HEK293 (cell line): ENCODE measurements at regions not wholly inside any gene's neighbourhood (a gene's known extent, or its start where the extent isn't known, plus 50 kb on each side); places are given as distances from the start of the nearest gene placed in this dataset.

Experiments used
- CTCF ChIA-PET: fragments of 350-600 bp; formaldehyde crosslinking; extraction: SDS; loops from one replicate; lab custom pipeline; 2021; ENCODE audit warnings: antibody characterized with exemption; lab: Yijun Ruan, JAX
- POLR2A ChIA-PET: fragments of 300-600 bp; formaldehyde crosslinking; extraction: SDS; loops from one replicate; lab custom pipeline; 2020; ENCODE audit warnings: antibody characterized with exemption, inconsistent platforms; lab: Yijun Ruan, JAX
- H3K27ac ChIP-seq: fragments of 200-500 bp; sonication (Bioruptor generic); 2 replicates; pipeline ENCODE4 v1.5.1; 2014; ENCODE audit warnings: low read depth, low read length, control low read depth, inconsistent platforms; ENCODE audit errors: extremely low read depth
- H3K36me3 ChIP-seq, 2 experiments: fragments of 200-500 bp in 1 of 2; sonication (Bioruptor generic) in 1 of 2; 1 replicate in 1 of 2; 2 replicates in 1 of 2; pipeline ENCODE4 v1.5.1; 2014 to 2017; ENCODE audit warnings: inconsistent platforms in 2 of 2, low read length in 2 of 2; ENCODE audit not compliant: control insufficient read depth in 2 of 2, insufficient read depth in 1 of 2
- H3K4me1 ChIP-seq: fragments of 200-500 bp; sonication (Bioruptor generic); 2 replicates; pipeline ENCODE4 v1.5.1; 2014; ENCODE audit warnings: mild to moderate bottlenecking, low read length, inconsistent platforms; ENCODE audit not compliant: control insufficient read depth, insufficient read depth
- H3K4me3 ChIP-seq: 2 replicates; pipeline ENCODE4 v1.5.1; 2011; ENCODE audit warnings: low read depth, mild to moderate bottlenecking, control low read depth, low read length, moderate library complexity
- H3K9me3 ChIP-seq: fragments of 200-500 bp; sonication (Bioruptor generic); 2 replicates; pipeline ENCODE4 v1.5.1; 2014; ENCODE audit warnings: low read depth, low read length, inconsistent platforms; ENCODE audit not compliant: control insufficient read depth, insufficient read depth
- KLF8 ChIP-seq: fragments of 450-650 bp; formaldehyde crosslinking; IDR thresholded peaks from 2 replicates; pipeline ENCODE4 v1.5.1; 2016; ENCODE audit warnings: missing biosample characterization, missing genetic modification characterization
- MYNN ChIP-seq: fragments of 450-650 bp; formaldehyde crosslinking; IDR thresholded peaks from 2 replicates; pipeline ENCODE4 v1.5.1; 2016; ENCODE audit warnings: missing biosample characterization, missing genetic modification characterization, borderline replicate concordance
- SCRT1 ChIP-seq: fragments of 450-650 bp; formaldehyde crosslinking; IDR thresholded peaks from 2 replicates; pipeline ENCODE4 v1.5.1; 2016; ENCODE audit warnings: missing biosample characterization, missing genetic modification characterization, borderline replicate concordance
- SP3 ChIP-seq: fragments of 450-650 bp; formaldehyde crosslinking; IDR thresholded peaks from 2 replicates; pipeline ENCODE4 v1.5.1; 2016; ENCODE audit warnings: missing biosample characterization, missing genetic modification characterization
- SP7 ChIP-seq: fragments of 450-650 bp; formaldehyde crosslinking; IDR thresholded peaks from 2 replicates; pipeline ENCODE4 v1.5.1; 2016; ENCODE audit warnings: missing biosample characterization, missing genetic modification characterization
- ZNF155 ChIP-seq: fragments of 450-650 bp; formaldehyde crosslinking; IDR thresholded peaks from 2 replicates; pipeline ENCODE4 v1.5.1; 2016; ENCODE audit warnings: missing biosample characterization, missing genetic modification characterization
- ZNF175 ChIP-seq: fragments of 450-650 bp; formaldehyde crosslinking; IDR thresholded peaks from 2 replicates; pipeline ENCODE4 v1.5.1; 2016; ENCODE audit warnings: missing biosample characterization, missing genetic modification characterization
- ZNF214 ChIP-seq: fragments of 450-650 bp; formaldehyde crosslinking; IDR thresholded peaks from 2 replicates; pipeline ENCODE4 v1.5.1; 2017; ENCODE audit warnings: missing biosample characterization, mild to moderate bottlenecking, missing genetic modification characterization, borderline replicate concordance
- ZNF292 ChIP-seq: fragments of 450-650 bp; formaldehyde crosslinking; IDR thresholded peaks from 2 replicates; pipeline ENCODE4 v1.5.1; 2016; ENCODE audit warnings: low read depth, missing biosample characterization, missing genetic modification characterization, borderline replicate concordance
- ZNF335 ChIP-seq: fragments of 450-650 bp; formaldehyde crosslinking; conservative IDR thresholded peaks from 2 replicates; pipeline ENCODE4 v1.5.1; 2016; ENCODE audit warnings: missing biosample characterization, missing genetic modification characterization
- ZNF433 ChIP-seq: fragments of 450-650 bp; formaldehyde crosslinking; IDR thresholded peaks from 2 replicates; pipeline ENCODE4 v1.5.1; 2016; ENCODE audit warnings: missing biosample characterization, missing genetic modification characterization, low read depth
- ZNF501 ChIP-seq: fragments of 450-650 bp; formaldehyde crosslinking; IDR thresholded peaks from 2 replicates; pipeline ENCODE4 v1.5.1; 2016; ENCODE audit warnings: missing biosample characterization, missing genetic modification characterization
- ZNF510 ChIP-seq: fragments of 450-650 bp; formaldehyde crosslinking; IDR thresholded peaks from 2 replicates; pipeline ENCODE4 v1.5.1; 2018; ENCODE audit warnings: mild to moderate bottlenecking, missing genetic modification characterization, missing biosample characterization; ENCODE audit not compliant: insufficient replicate concordance
- ZNF549 ChIP-seq: fragments of 450-650 bp; IDR thresholded peaks from 2 replicates; pipeline ENCODE4 v1.5.1; 2018; ENCODE audit warnings: missing biosample characterization, missing genetic modification characterization, mild to moderate bottlenecking, inconsistent platforms, moderate library complexity
- ZNF561 ChIP-seq: fragments of 450-650 bp; IDR thresholded peaks from 2 replicates; pipeline ENCODE4 v1.5.1; 2018; ENCODE audit warnings: missing biosample characterization, missing genetic modification characterization, borderline replicate concordance
- ZNF571 ChIP-seq: fragments of 450-650 bp; formaldehyde crosslinking; IDR thresholded peaks from 2 replicates; pipeline ENCODE4 v1.5.0; 2017; ENCODE audit warnings: missing biosample characterization, missing genetic modification characterization
- ZNF585B ChIP-seq: fragments of 450-650 bp; formaldehyde crosslinking; IDR thresholded peaks from 2 replicates; pipeline ENCODE4 v1.5.1; 2016; ENCODE audit warnings: missing biosample characterization, missing genetic modification characterization
- ZNF600 ChIP-seq: fragments of 450-650 bp; formaldehyde crosslinking; IDR thresholded peaks from 2 replicates; pipeline ENCODE4 v1.5.1; 2016; ENCODE audit warnings: missing biosample characterization, missing genetic modification characterization
- ZNF658 ChIP-seq: fragments of 450-650 bp; formaldehyde crosslinking; IDR thresholded peaks from 2 replicates; pipeline ENCODE4; 2016; ENCODE audit warnings: missing biosample characterization, missing genetic modification characterization
- ZNF660 ChIP-seq: fragments of 450-650 bp; IDR thresholded peaks from 2 replicates; pipeline ENCODE4 v1.5.1; 2018; ENCODE audit warnings: missing biosample characterization, mild to moderate bottlenecking, missing genetic modification characterization
- ZNF777 ChIP-seq: fragments of 450-650 bp; formaldehyde crosslinking; IDR thresholded peaks from 2 replicates; pipeline ENCODE4 v1.5.1; 2017; ENCODE audit warnings: missing biosample characterization, missing genetic modification characterization, borderline replicate concordance
- ZNF830 ChIP-seq: fragments of 450-650 bp; IDR thresholded peaks from 2 replicates; pipeline ENCODE4 v1.5.0; 2018; ENCODE audit warnings: missing biosample characterization, missing genetic modification characterization, low read depth, mild to moderate bottlenecking, moderate library complexity
- ZNF837 ChIP-seq: fragments of 450-650 bp; formaldehyde crosslinking; IDR thresholded peaks from 2 replicates; pipeline ENCODE4 v1.5.1; 2016; ENCODE audit warnings: missing biosample characterization, missing genetic modification characterization
- ZNF843 ChIP-seq: fragments of 450-650 bp; formaldehyde crosslinking; IDR thresholded peaks from 2 replicates; pipeline ENCODE4 v1.5.1; 2016; ENCODE audit warnings: missing biosample characterization, missing genetic modification characterization
- TF ChIP-seq, protein P1 (sequence below): fragments of 450-650 bp; formaldehyde crosslinking; IDR thresholded peaks from 2 replicates; pipeline ENCODE4 v1.5.1; 2016; ENCODE audit warnings: missing biosample characterization, missing genetic modification characterization
- TF ChIP-seq, protein P2 (sequence below): fragments of 450-650 bp; formaldehyde crosslinking; IDR thresholded peaks from 2 replicates; pipeline ENCODE4 v1.5.1; 2016; ENCODE audit warnings: missing biosample characterization, missing genetic modification characterization
- TF ChIP-seq, protein P3 (sequence below): fragments of 450-650 bp; formaldehyde crosslinking; IDR thresholded peaks from 2 replicates; pipeline ENCODE4 v1.5.1; 2017; ENCODE audit warnings: missing biosample characterization, missing genetic modification characterization
- TF ChIP-seq, protein P4 (sequence below): fragments of 450-650 bp; formaldehyde crosslinking; IDR thresholded peaks from 2 replicates; pipeline ENCODE4 v1.5.1; 2016; ENCODE audit warnings: missing biosample characterization, missing genetic modification characterization

DNA sequence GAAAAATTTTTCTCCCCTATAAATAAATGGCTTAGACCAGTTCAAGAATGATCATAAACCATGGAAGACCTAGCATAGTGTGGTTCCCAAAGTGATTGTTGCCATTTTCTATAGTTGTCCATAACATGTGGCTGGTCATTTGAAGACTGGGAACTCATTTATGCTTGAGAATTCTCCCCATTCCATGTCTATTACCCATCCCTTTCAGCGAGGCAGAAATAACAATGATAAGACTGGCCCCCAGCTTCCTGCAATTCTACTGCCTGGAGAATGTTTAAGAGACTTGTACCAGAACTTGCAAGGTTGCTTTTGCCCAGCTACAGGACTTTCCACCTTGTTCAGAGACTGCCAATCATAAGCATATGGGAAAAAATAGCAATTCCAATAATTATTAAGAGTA is 146.5 kb upstream of the CDH11 start (continued):
- TF ChIP-seq, protein P1, sequence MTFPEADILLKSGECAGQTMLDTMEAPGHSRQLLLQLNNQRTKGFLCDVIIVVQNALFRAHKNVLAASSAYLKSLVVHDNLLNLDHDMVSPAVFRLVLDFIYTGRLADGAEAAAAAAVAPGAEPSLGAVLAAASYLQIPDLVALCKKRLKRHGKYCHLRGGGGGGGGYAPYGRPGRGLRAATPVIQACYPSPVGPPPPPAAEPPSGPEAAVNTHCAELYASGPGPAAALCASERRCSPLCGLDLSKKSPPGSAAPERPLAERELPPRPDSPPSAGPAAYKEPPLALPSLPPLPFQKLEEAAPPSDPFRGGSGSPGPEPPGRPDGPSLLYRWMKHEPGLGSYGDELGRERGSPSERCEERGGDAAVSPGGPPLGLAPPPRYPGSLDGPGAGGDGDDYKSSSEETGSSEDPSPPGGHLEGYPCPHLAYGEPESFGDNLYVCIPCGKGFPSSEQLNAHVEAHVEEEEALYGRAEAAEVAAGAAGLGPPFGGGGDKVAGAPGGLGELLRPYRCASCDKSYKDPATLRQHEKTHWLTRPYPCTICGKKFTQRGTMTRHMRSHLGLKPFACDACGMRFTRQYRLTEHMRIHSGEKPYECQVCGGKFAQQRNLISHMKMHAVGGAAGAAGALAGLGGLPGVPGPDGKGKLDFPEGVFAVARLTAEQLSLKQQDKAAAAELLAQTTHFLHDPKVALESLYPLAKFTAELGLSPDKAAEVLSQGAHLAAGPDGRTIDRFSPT (tag by site-specific recombination) = no peak
- TF ChIP-seq MYNN (tag by site-specific recombination) (no peak), SP3 (tag by site-specific recombination) (no peak), ZNF658 (tag by site-specific recombination) (no peak), ZNF600 (tag by site-specific recombination) (no peak), ZNF292 (tag by site-specific recombination) (no peak), SCRT1 (no peak), ZNF155 (tag by site-specific recombination) (no peak)

DNA sequence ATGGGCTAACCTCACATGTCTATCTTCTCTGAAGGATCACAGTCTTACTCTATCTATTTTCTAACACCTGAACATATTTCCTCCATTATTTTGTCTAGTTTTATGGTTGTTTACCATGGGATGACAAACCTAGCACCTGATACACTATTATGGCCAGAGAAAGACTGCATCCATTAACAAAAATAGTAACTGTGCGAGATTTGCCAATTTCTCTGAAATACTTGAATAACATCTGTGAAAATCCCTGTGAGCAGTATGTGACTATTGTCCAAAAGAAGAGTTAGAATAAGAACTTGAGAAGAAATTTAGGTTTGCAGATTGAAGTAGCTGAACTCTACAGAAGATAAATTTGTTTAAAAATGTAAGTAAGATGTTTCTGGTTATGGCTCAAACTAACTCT is 142.0 kb upstream of the CDH11 start:
- H3K9me3 ChIP-seq = no peaks in the 10 kb centered on the region
- H3K4me1 ChIP-seq = no peaks in the 10 kb centered on the region
- ChIA-PET POLR2A (no interaction called here), CTCF (interaction anchor here (0.6 to 0.7 kb wide), 2 partner anchors 314 to 1176 kb away, joined by 3 read pairs; no protein-coding TSS in a partner anchor)
- TF ChIP-seq ZNF549 (tag by site-specific recombination) (no peak), ZNF660 (tag by site-specific recombination) (no peak), ZNF830 (tag by site-specific recombination) (no peak), ZNF837 (tag by site-specific recombination) (no peak), ZNF433 (tag by site-specific recombination) (no peak), ZNF585B (tag by site-specific recombination) (no peak), ZNF510 (tag by site-specific recombination) (no peak), SP7 (no peak), ZNF571 (no peak), ZNF843 (no peak), KLF8 (no peak), ZNF175 (tag by site-specific recombination) (no peak), ZNF335 (no peak), ZNF777 (tag by site-specific recombination) (no peak), ZNF214 (no peak), ZNF561 (tag by site-specific recombination) (no peak), ZNF501 (tag by site-specific recombination) (no peak)
- TF ChIP-seq, protein P2, sequence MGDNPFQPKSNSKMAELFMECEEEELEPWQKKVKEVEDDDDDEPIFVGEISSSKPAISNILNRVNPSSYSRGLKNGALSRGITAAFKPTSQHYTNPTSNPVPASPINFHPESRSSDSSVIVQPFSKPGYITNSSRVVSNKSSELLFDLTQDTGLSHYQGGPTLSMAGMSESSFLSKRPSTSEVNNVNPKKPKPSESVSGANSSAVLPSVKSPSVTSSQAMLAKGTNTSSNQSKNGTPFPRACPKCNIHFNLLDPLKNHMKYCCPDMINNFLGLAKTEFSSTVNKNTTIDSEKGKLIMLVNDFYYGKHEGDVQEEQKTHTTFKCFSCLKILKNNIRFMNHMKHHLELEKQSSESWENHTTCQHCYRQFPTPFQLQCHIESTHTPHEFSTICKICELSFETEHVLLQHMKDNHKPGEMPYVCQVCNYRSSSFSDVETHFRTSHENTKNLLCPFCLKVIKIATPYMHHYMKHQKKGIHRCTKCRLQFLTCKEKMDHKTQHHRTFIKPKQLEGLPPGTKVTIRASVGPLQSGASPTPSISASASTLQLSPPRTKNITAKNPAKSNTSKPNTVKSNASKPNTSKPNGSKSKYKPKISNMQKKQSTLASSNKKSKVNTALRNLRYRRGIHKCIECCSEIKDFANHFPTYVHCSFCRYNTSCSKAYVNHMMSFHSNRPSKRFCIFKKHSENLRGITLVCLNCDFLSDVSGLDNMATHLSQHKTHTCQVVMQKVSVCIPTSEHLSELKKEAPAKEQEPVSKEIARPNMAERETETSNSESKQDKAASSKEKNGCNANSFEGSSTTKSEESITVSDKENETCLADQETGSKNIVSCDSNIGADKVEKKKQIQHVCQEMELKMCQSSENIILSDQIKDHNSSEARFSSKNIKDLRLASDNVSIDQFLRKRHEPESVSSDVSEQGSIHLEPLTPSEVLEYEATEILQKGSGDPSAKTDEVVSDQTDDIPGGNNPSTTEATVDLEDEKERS = no peak
- TF ChIP-seq, protein P3, sequence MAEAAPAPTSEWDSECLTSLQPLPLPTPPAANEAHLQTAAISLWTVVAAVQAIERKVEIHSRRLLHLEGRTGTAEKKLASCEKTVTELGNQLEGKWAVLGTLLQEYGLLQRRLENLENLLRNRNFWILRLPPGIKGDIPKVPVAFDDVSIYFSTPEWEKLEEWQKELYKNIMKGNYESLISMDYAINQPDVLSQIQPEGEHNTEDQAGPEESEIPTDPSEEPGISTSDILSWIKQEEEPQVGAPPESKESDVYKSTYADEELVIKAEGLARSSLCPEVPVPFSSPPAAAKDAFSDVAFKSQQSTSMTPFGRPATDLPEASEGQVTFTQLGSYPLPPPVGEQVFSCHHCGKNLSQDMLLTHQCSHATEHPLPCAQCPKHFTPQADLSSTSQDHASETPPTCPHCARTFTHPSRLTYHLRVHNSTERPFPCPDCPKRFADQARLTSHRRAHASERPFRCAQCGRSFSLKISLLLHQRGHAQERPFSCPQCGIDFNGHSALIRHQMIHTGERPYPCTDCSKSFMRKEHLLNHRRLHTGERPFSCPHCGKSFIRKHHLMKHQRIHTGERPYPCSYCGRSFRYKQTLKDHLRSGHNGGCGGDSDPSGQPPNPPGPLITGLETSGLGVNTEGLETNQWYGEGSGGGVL (tag by site-specific recombination) = no peak
- TF ChIP-seq, protein P4, sequence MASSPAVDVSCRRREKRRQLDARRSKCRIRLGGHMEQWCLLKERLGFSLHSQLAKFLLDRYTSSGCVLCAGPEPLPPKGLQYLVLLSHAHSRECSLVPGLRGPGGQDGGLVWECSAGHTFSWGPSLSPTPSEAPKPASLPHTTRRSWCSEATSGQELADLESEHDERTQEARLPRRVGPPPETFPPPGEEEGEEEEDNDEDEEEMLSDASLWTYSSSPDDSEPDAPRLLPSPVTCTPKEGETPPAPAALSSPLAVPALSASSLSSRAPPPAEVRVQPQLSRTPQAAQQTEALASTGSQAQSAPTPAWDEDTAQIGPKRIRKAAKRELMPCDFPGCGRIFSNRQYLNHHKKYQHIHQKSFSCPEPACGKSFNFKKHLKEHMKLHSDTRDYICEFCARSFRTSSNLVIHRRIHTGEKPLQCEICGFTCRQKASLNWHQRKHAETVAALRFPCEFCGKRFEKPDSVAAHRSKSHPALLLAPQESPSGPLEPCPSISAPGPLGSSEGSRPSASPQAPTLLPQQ (tag by site-specific recombination) = no peak
- H3K4me3 ChIP-seq = no peak overlapping the region
- H3K27ac ChIP-seq = no peak overlapping the region
- no peaks in the 10 kb centered on the region for H3K36me3 ChIP-seq
